GM19438 (cell line): ENCODE measurements at regions not wholly inside any gene's neighbourhood (a gene's known extent, or its start where the extent isn't known, plus 50 kb on each side); places are given as distances from the start of the nearest gene placed in this dataset.

Experiments
- ATAC-seq: cut with Tn5 transposase; IDR thresholded peaks from one replicate; pipeline ENCODE4 v1.9.1; 2021; ENCODE audit warnings: low read depth; ENCODE audit not compliant: unreplicated experiment

- ATAC-seq, result no peak
Observed at GRCh38 chrX:45719751-45720501, 519.2 kb upstream of the DIPK2B start.

- no peak for ATAC-seq
Observed at GRCh38 chrX:45718676-45719075, 518.0 kb upstream of the DIPK2B start.

- ATAC-seq, result no peak
Observed at GRCh38 chrX:45716750-45717149, 516.1 kb upstream of the DIPK2B start.

- ATAC-seq, result no peak
Observed at GRCh38 chrX:45715748-45716147, 515.1 kb upstream of the DIPK2B start.

- ATAC-seq, result no peak
Observed at GRCh38 chrX:45714866-45715265, 514.2 kb upstream of the DIPK2B start.

- ATAC-seq, result no peak
Observed at GRCh38 chrX:45712067-45712466, 511.4 kb upstream of the DIPK2B start.

- ATAC-seq, result no peak
Observed at GRCh38 chrX:45711231-45711630, 510.6 kb upstream of the DIPK2B start.

- peak; percentile 89 for ATAC-seq
Observed at GRCh38 chrX:45710081-45710801, 509.6 kb upstream of the DIPK2B start.

GRCh38 chrX:45709381-45709780 lies 508.7 kb upstream of the DIPK2B start:
- no peak for ATAC-seq

GRCh38 chrX:45699158-45699557 lies 498.5 kb upstream of the DIPK2B start:
- ATAC-seq, result no peak

GRCh38 chrX:45697591-45697990 lies 496.9 kb upstream of the DIPK2B start:
- no peak for ATAC-seq

- no peak for ATAC-seq
Observed at GRCh38 chrX:45696736-45697135, 496.1 kb upstream of the DIPK2B start.

GRCh38 chrX:45689971-45690370 lies 489.3 kb upstream of the DIPK2B start:
- ATAC-seq, result no peak

- ATAC-seq, result no peak
Observed at GRCh38 chrX:45683914-45684313, 483.2 kb upstream of the DIPK2B start.

GRCh38 chrX:45681891-45682290 lies 481.2 kb upstream of the DIPK2B start:
- no peak for ATAC-seq

GRCh38 chrX:45669715-45670340 lies 469.2 kb upstream of the DIPK2B start:
- no peak for ATAC-seq

- ATAC-seq, result no peak
Observed at GRCh38 chrX:45668686-45669443, 468.2 kb upstream of the DIPK2B start.

- no peak for ATAC-seq
Observed at GRCh38 chrX:45667666-45668065, 467.0 kb upstream of the DIPK2B start.

- ATAC-seq, result no peak
Observed at GRCh38 chrX:45664727-45665290, 464.1 kb upstream of the DIPK2B start.

- ATAC-seq, result no peak
Observed at GRCh38 chrX:45660477-45660876, 459.8 kb upstream of the DIPK2B start.

GRCh38 chrX:45633419-45633818 lies 432.7 kb upstream of the DIPK2B start:
- no peak for ATAC-seq
